ENCODE measurements at regions not wholly inside any gene's neighbourhood (a gene's known extent, or its start where the extent isn't known, plus 50 kb on each side); places are given as distances from the start of the nearest gene placed in this dataset.
"Not testable (repeated sequence)": the region's sequence is repeated elsewhere in the genome, so short reads cannot be mapped to it uniquely, and the experiment has no call there.

DNA sequence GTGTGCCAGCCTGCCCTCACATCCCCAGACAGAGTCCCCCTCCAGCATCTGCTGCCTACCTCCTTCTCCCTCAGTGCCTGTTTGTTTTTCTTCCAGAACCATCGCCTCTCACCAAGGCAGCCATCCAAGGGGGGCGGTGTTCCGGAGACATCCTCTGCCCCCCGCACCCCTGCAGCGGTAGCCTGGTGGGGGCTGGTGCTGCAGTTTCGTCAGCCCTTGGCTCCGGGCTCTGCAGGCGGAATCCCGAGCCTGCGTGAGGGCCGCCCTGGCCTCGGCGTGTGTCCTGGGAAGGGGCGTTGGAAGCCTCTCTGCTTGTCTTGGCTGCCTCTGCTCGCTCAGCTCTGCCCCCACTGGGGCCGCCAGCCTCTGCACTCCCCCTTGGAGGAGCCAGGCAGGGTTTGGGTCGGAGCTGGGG, 126.0 kb upstream of the CIBAR2 start:
- no peaks in the 10 kb centered on the region for H3K4me1 Mint-ChIP-seq (ENCODE audit: low read depth)
- H3K9me3 Mint-ChIP-seq, result no peaks in the 10 kb centered on the region
- H3K27ac Mint-ChIP-seq, result no peak overlapping the region
- H3K27me3 Mint-ChIP-seq (ENCODE audit: low read depth), result peaks cover 22% of the 10 kb centered on the region
- H3K4me3 Mint-ChIP-seq, result no peak overlapping the region
- H3K36me3 Mint-ChIP-seq (ENCODE audit: low read depth), result no peaks in the 10 kb centered on the region

GRCh38 chr16:85239239-85239638, 127.0 kb upstream of the CIBAR2 start:
- Mint-ChIP-seq H3K9me3 (no peaks in the 10 kb centered on the region), H3K36me3 (ENCODE audit: low read depth) (no peaks in the 10 kb centered on the region), H3K27ac (no peak overlapping the region), H3K4me3 (no peak overlapping the region), H3K27me3 (ENCODE audit: low read depth) (peaks cover 14% of the 10 kb centered on the region), H3K4me1 (ENCODE audit: low read depth) (no peaks in the 10 kb centered on the region)

DNA sequence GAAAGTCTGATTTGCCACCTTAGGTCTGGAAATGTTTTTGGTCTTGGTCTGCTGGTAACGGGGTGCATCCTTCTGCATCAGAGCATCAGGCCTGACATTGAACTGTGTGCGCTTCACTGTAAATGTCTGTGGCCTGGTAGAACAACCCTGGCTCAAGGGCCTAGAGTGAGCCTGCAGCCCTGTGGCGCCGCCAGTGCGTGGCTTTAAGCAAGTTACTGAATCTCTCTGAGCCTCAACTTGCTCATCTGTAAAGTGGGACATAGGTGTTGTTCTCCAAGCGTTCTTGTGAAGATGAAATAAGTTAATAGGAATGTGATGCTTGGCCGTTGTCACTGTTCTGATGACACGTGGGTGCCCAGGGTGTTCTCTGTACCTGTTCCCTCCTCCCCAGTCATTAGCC, 127.6 kb upstream of the CIBAR2 start:
- Mint-ChIP-seq H3K27ac (no peak overlapping the region), H3K9me3 (no peaks in the 10 kb centered on the region), H3K4me3 (no peak overlapping the region), H3K36me3 (ENCODE audit: low read depth) (no peaks in the 10 kb centered on the region), H3K4me1 (ENCODE audit: low read depth) (no peaks in the 10 kb centered on the region), H3K27me3 (ENCODE audit: low read depth) (peaks cover 12% of the 10 kb centered on the region)

- no peak overlapping the region for H3K27ac Mint-ChIP-seq
- no peaks in the 10 kb centered on the region for H3K9me3 Mint-ChIP-seq
- H3K27me3 Mint-ChIP-seq (ENCODE audit: low read depth), result peaks cover 11% of the 10 kb centered on the region
- H3K36me3 Mint-ChIP-seq (ENCODE audit: low read depth), result no peaks in the 10 kb centered on the region
- no peaks in the 10 kb centered on the region for H3K4me1 Mint-ChIP-seq (ENCODE audit: low read depth)
- H3K4me3 Mint-ChIP-seq, result no peak overlapping the region
Observed at GRCh38 chr16:85240982-85241924, 129.0 kb upstream of the CIBAR2 start.

DNA sequence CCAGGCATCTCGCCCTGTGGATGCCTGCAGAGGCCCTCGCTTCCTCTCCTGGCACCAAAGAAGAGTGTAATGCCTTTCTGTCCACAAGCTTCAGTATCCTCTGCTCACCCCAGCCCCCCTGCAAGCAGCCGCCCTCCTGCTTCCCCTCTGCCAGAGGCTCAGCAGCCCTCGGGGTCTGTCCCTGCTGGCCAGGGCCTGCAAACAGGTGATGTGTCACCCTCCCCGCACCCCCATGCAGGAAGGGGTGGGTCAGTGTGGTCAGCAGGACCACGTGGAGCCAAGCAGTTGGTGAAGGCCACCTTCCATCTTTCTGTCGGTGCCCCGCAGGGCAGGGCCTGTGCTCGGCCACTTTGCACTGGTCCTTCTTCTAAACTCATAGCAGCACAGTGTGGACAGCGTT, 129.9 kb upstream of the CIBAR2 start:
- Mint-ChIP-seq H3K4me1 (ENCODE audit: low read depth) (no peaks in the 10 kb centered on the region), H3K36me3 (ENCODE audit: low read depth) (no peaks in the 10 kb centered on the region), H3K9me3 (no peaks in the 10 kb centered on the region), H3K4me3 (no peak overlapping the region), H3K27me3 (ENCODE audit: low read depth) (peaks cover 3% of the 10 kb centered on the region), H3K27ac (no peak overlapping the region)

DNA sequence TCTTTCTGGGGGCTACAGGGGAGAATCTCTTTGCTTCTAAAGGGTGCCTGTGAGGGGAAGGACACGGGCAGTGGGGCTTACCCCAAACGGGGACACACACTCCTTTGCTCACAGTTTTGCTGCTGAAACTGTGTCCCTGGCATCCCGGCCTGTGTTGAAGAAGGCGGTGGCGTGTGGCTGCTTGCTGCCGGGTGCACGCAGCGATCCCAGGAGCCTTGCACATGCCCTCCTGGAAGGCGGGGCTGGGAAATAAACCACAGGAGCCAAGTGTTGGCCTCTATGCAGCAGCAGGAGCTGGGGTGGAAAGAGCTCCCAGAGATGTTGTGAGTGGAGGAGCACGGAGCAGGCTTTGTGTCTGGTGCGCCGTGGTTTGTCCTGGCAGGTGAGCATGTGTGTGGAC, 131.0 kb upstream of the CIBAR2 start:
- H3K4me3 Mint-ChIP-seq, result no peak overlapping the region
- no peaks in the 10 kb centered on the region for H3K27me3 Mint-ChIP-seq (ENCODE audit: low read depth)
- no peak overlapping the region for H3K27ac Mint-ChIP-seq
- no peaks in the 10 kb centered on the region for H3K9me3 Mint-ChIP-seq
- no peaks in the 10 kb centered on the region for H3K36me3 Mint-ChIP-seq (ENCODE audit: low read depth)
- H3K4me1 Mint-ChIP-seq (ENCODE audit: low read depth), result no peaks in the 10 kb centered on the region

DNA sequence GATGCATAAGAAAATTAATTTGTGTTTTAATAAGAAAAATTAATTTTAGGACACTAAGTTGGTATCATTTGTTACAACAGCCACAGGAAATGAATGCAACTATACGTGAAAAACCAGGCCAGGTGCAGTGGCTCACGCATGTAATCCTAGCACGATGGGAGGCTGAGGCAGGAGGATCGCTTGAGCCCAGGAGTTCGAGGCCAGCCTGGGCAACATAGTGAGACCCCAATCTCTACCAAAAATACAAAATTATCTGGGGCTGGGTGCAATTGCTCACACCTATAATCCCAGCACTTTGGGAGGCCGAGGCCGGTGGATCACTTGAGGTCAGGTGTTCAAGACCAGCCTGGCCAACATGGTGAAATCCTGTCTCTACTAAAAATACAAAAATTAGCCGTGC, 132.2 kb upstream of the CIBAR2 start:
- not testable (repeated sequence) for H3K4me1 Mint-ChIP-seq (ENCODE audit: low read depth); H3K27ac Mint-ChIP-seq; H3K4me3 Mint-ChIP-seq; H3K36me3 Mint-ChIP-seq (ENCODE audit: low read depth); H3K27me3 Mint-ChIP-seq (ENCODE audit: low read depth); H3K9me3 Mint-ChIP-seq

- no peaks in the 10 kb centered on the region for H3K36me3 Mint-ChIP-seq (ENCODE audit: low read depth)
- H3K4me1 Mint-ChIP-seq (ENCODE audit: low read depth), result no peaks in the 10 kb centered on the region
- H3K4me3 Mint-ChIP-seq, result no peak overlapping the region
- H3K27me3 Mint-ChIP-seq (ENCODE audit: low read depth), result no peaks in the 10 kb centered on the region
- no peaks in the 10 kb centered on the region for H3K9me3 Mint-ChIP-seq
- H3K27ac Mint-ChIP-seq, result no peak overlapping the region
Observed at GRCh38 chr16:85245307-85246172, 133.3 kb upstream of the CIBAR2 start.

- H3K4me1 Mint-ChIP-seq (ENCODE audit: low read depth), result no peaks in the 10 kb centered on the region
- no peak overlapping the region for H3K4me3 Mint-ChIP-seq
- H3K9me3 Mint-ChIP-seq, result no peaks in the 10 kb centered on the region
- H3K36me3 Mint-ChIP-seq (ENCODE audit: low read depth), result no peaks in the 10 kb centered on the region
- no peaks in the 10 kb centered on the region for H3K27me3 Mint-ChIP-seq (ENCODE audit: low read depth)
- H3K27ac Mint-ChIP-seq, result no peak overlapping the region
Observed at GRCh38 chr16:85246473-85246872, 134.2 kb upstream of the CIBAR2 start.

DNA sequence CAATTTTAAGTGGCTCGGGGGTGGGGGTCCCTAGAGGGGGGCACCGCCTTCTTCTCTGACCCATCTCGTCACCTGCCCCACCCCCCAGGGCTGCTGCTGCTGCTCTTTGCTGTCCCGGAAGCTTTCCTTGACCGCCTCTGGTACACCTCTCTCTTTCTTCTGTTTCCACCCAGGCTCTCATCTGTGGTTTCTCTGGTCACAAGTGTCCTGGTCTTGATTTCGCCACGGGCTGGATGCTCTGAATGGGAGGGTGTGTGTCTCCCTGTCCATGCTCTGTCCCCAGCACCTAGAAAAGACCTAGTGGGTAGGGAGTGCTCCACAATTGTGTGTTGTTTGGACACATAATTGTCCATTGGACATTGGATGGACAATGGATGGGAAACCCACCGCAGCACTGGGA, 134.7 kb upstream of the CIBAR2 start:
- Mint-ChIP-seq H3K9me3 (no peaks in the 10 kb centered on the region), H3K36me3 (ENCODE audit: low read depth) (no peaks in the 10 kb centered on the region), H3K27me3 (ENCODE audit: low read depth) (no peaks in the 10 kb centered on the region), H3K27ac (no peak overlapping the region), H3K4me1 (ENCODE audit: low read depth) (no peaks in the 10 kb centered on the region), H3K4me3 (no peak overlapping the region)

GRCh38 chr16:85248342-85248741, 136.1 kb upstream of the CIBAR2 start:
- no peak overlapping the region for H3K27ac Mint-ChIP-seq
- H3K36me3 Mint-ChIP-seq (ENCODE audit: low read depth), result no peaks in the 10 kb centered on the region
- no peaks in the 10 kb centered on the region for H3K4me1 Mint-ChIP-seq (ENCODE audit: low read depth)
- H3K4me3 Mint-ChIP-seq, result no peak overlapping the region
- H3K27me3 Mint-ChIP-seq (ENCODE audit: low read depth), result no peaks in the 10 kb centered on the region
- no peaks in the 10 kb centered on the region for H3K9me3 Mint-ChIP-seq

- H3K9me3 Mint-ChIP-seq, result no peaks in the 10 kb centered on the region
- no peaks in the 10 kb centered on the region for H3K36me3 Mint-ChIP-seq (ENCODE audit: low read depth)
- no peak overlapping the region for H3K27ac Mint-ChIP-seq
- no peaks in the 10 kb centered on the region for H3K4me1 Mint-ChIP-seq (ENCODE audit: low read depth)
- H3K4me3 Mint-ChIP-seq, result no peak overlapping the region
- H3K27me3 Mint-ChIP-seq (ENCODE audit: low read depth), result no peaks in the 10 kb centered on the region
Observed at GRCh38 chr16:85248857-85249256, 136.6 kb upstream of the CIBAR2 start.

DNA sequence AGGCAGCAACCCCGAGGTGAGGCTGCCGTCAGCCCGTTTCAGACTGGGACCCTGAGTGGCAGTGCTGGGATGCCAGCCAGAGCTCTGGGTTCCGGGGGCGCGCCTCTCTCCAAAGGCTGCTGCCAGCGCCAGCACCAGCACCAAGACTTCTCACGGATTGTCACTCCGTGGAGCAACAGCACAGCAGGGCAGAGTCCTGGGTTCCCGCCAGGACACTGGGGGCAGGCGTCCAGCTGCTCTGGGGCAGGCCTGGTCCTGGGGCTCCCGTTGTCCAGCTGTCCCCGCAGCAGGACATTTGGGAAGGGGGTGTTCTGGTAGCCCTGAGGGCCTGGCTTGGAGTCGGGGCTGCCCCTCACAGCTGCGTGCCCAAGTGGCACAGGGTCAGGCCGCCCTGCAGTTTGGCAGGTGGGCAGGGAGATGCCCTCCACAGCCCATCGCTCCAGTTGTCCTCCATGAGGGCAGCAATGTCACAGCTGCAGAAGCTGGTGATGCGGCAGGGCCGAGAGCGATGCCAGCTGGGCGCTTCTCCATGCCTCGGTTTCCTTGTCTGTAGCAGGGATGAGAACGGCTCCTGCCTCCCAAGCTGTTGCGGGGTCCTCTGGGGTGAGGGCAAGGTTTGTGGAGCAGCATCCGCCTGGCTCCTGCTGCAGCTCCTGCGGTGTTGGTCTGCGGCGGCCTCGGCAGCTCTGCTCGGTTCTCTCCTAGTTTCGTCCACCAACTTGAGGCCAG, 137.3 kb upstream of the CIBAR2 start:
- Mint-ChIP-seq H3K27me3 (ENCODE audit: low read depth) (no peaks in the 10 kb centered on the region), H3K27ac (no peak overlapping the region), H3K4me1 (ENCODE audit: low read depth) (no peaks in the 10 kb centered on the region), H3K9me3 (no peaks in the 10 kb centered on the region), H3K4me3 (no peak overlapping the region), H3K36me3 (ENCODE audit: low read depth) (no peaks in the 10 kb centered on the region)

GRCh38 chr16:85250147-85250463, 137.8 kb upstream of the CIBAR2 start:
- H3K36me3 Mint-ChIP-seq (ENCODE audit: low read depth), result no peaks in the 10 kb centered on the region
- no peak overlapping the region for H3K4me3 Mint-ChIP-seq
- H3K27ac Mint-ChIP-seq, result no peak overlapping the region
- no peaks in the 10 kb centered on the region for H3K27me3 Mint-ChIP-seq (ENCODE audit: low read depth)
- H3K4me1 Mint-ChIP-seq (ENCODE audit: low read depth), result no peaks in the 10 kb centered on the region
- no peaks in the 10 kb centered on the region for H3K9me3 Mint-ChIP-seq

Measured in T-helper 1 cell treated with Interleukin-12 subunit alpha and Interleukin-12 subunit beta and Interleukin-4 antibody, amounts not matched to agents 30 μg/mL and 1 μg/mL, for 36 hours (primary cell).